Fibroblast of pulmonary artery (primary cell): ENCODE measurements at regions not wholly inside any gene's neighbourhood (a gene's known extent, or its start where the extent isn't known, plus 50 kb on each side); places are given as distances from the start of the nearest gene placed in this dataset.
"Not testable (repeated sequence)": the region's sequence is repeated elsewhere in the genome, so short reads cannot be mapped to it uniquely, and the experiment has no call there.

Source experiments
- DNase-seq: peaks from one replicate; pipeline ENCODE4 v3.0.0-alpha.2; 2010; ENCODE audit warnings: low read depth
- H3K4me3 ChIP-seq: replicated peaks from 2 replicates; pipeline ENCODE4 v1.5.1; 2011; ENCODE audit warnings: low read depth, mild to moderate bottlenecking, control low read depth, low read length, moderate library complexity
- TF ChIP-seq, protein P1 (sequence below): IDR thresholded peaks from 2 replicates; pipeline ENCODE4 v1.5.1; 2011; ENCODE audit warnings: mild to moderate bottlenecking, control low read depth, low read length, inconsistent platforms; ENCODE audit errors: missing control alignments

DNA sequence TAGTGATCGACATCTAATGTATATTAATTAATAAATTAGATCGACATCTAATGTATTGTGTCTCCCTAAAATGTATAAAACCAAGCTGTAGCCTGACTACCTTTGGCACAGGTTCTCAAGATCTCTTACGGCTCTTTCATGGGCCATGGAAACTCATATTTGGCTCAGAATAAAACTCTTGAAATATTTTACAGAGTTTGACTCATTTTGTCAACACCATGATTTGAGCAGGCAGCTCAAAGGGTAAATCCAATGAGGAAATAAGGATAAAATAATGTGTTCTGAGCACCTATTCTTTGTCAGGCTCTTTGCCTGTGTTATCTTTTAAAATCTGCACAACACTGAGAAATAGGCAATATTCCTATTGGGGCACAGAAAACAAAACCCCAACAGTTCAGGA is 223.4 kb upstream of the DUSP10 start:
- no peak overlapping the region for H3K4me3 ChIP-seq
- TF ChIP-seq, protein P1, sequence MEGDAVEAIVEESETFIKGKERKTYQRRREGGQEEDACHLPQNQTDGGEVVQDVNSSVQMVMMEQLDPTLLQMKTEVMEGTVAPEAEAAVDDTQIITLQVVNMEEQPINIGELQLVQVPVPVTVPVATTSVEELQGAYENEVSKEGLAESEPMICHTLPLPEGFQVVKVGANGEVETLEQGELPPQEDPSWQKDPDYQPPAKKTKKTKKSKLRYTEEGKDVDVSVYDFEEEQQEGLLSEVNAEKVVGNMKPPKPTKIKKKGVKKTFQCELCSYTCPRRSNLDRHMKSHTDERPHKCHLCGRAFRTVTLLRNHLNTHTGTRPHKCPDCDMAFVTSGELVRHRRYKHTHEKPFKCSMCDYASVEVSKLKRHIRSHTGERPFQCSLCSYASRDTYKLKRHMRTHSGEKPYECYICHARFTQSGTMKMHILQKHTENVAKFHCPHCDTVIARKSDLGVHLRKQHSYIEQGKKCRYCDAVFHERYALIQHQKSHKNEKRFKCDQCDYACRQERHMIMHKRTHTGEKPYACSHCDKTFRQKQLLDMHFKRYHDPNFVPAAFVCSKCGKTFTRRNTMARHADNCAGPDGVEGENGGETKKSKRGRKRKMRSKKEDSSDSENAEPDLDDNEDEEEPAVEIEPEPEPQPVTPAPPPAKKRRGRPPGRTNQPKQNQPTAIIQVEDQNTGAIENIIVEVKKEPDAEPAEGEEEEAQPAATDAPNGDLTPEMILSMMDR, result no peak
- no peak for DNase-seq

DNA sequence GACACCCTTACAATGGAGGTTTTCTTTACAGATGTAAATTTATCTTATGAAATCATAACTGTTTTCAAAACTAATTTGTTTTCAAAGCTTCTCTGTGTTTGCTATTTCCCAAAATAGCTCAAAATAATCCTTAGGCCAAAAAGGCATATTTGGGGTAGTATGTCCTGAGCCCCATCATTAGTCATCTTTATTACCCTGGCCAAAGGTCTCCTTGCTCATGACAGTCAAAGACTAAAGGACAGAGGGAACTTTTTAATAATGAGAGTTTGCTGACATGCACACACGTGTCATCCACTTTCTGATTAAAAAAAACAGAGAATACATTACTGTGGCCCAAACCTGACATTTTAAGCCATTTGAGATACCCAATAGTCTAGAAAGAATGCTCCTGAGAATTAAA is 221.9 kb upstream of the DUSP10 start:
- TF ChIP-seq, protein P1, result no peak
- H3K4me3 ChIP-seq, result no peak overlapping the region
- DNase-seq, result no peak

DNA sequence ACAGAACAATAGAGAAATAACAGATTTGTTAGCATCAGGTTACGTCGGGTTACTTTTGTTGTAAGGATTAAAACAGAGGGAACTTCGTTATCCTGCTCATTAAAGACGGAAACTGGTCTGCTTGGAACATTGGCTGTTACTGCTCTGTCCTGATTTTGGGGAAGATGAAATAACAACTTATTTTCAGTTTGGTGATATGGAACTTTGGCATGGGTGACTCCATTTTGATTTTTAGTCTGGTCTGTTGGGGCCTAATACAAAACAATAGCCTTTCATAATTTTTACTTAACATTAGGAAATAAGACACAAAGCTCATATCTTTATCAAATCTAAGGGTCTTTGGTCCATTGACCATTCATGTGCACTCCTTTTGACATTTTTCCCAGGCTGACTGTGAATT is 220.5 kb upstream of the DUSP10 start:
- no peak overlapping the region for H3K4me3 ChIP-seq
- DNase-seq, result no peak
- TF ChIP-seq, protein P1, result no peak

DNA sequence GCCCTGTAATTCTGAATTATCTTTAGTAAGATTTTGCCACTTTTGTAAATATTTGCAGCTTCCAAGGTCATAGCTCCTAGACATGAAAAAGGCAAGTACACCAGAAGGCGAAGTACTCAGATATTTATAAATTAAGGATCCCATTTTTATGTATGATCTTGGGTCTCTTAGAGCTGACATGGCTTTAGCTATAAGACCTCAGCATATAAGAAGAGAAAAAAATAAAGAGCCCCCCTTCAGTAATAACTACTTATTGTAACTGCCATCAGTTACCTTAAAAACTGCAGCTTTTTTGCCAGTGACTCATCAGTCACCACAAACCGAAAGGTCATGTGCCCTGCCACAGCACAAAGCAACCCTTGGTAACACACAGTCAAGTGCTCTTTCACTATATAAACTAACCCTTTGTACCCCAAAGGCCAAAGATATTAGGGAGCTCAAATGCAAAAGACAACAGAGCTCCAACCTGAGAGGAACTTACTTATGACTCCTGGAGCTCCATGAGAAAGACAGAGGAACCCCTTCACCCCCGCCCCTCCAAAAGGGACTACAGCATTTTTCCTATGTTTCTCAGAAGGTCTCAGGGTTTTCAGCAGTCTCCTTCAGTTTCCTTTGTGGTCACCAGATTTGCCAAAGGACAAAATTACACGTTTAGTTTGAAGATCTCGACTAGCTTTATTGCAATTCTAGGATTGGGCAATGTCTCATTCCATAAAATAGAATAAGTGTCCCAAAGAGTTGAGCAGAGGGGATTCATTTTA is 219.8 kb upstream of the DUSP10 start:
- H3K4me3 ChIP-seq, result no peak overlapping the region
- DNase-seq, result peak; percentile 41
- TF ChIP-seq, protein P1, result no peak

DNA sequence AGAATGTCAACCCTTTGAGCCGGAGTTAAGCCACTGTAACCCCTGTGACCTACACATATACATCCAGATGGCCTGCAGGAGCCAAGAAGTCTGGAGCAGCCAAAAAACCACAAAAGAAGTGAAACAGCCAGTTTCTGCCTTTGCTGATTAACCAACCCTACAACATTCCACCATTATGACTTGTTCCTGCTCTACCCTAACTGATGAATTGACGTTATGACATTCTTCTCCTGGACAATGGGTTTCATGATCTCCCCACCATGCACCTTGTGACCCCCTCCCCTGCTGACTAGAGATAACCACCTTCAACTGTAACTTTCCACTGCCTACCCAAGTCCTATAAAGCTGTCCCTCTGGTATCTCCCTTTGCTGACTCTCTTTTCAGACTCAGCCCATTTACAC is 216.3 kb upstream of the DUSP10 start:
- not testable (repeated sequence) for H3K4me3 ChIP-seq
- DNase-seq, result peak; percentile 55

DNA sequence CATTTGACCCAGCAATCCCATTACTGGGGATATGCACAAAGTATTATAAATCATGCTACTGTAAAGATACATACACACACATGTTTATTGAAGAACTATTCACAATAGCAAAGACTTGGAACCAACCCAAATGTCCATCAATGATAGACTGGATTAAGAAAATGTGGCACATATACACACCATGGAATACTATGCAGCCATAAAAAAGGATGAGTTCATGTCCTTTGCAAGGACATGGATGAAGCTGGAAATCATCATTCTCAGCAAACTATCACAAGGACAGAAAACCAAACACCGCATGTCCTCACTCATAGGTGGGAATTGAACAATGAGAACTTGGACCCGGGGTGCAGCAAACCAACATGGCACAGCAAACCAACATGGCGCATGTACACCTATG is 215.5 kb upstream of the DUSP10 start:
- not testable (repeated sequence) for DNase-seq, H3K4me3 ChIP-seq

DNA sequence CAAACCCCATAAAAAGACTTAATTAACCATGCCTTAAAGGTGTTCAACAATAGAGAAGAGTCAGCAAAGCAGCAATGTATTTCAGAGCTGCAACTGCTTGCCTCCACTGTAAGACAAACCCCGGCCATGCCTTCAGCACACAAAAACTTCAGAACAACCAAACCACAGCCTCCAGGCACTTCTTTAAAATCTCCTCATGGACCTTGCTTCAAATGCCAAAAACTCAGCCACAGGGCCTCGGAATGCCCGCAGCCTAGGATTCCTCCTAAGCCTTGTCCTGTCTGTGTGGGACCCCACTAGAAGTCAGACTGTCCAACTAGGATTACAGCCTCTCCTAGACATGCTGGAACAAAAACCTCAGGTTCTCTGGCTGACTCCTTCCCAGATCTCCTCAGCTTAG is 208.1 kb upstream of the DUSP10 start:
- no peak overlapping the region for H3K4me3 ChIP-seq
- no peak for DNase-seq
- TF ChIP-seq, protein P1, result no peak

DNA sequence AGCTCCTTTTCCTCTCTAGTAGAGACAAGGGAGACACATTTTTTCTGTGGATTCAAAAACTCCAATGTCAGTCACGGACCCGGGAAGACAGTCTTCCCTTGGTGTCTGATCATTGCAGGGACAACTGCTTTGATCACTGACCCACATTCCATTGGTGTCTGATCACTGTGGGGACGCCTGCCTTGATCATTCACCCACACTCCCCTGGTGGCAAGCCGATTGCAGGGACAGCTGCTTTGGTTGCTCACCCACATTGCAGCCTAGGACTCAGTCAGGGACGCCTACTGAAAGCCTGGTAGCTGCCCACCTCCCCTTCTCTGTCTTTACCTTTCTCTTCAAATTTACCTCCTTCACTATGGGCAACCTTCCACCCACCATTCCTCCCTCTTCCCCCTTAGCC is 206.6 kb upstream of the DUSP10 start:
- TF ChIP-seq, protein P1, result no peak
- DNase-seq, result no peak
- no peak overlapping the region for H3K4me3 ChIP-seq
